Trophoblast cell (in vitro differentiated cells and primary cell): ENCODE measurements at regions not wholly inside any gene's neighbourhood (a gene's known extent, or its start where the extent isn't known, plus 50 kb on each side); places are given as distances from the start of the nearest gene placed in this dataset.

Source experiments
- DNase-seq, 2 donors: peaks; one replicate each; pipeline ENCODE4 v3.0.0-alpha.2; 2016
- H2AFZ ChIP-seq: 2 replicates; pipeline ENCODE4 v1.6.1; 2013; ENCODE audit warnings: low read length, moderate library complexity, mild to moderate bottlenecking; ENCODE audit not compliant: insufficient read depth, poor library complexity
- H2AK5ac ChIP-seq: 2 replicates; pipeline ENCODE4 v1.6.1; 2013; ENCODE audit warnings: mild to moderate bottlenecking, low read length
- H2BK120ac ChIP-seq: 2 replicates; pipeline ENCODE4 v1.6.1; 2013; ENCODE audit warnings: low read length, mild to moderate bottlenecking, moderate library complexity; ENCODE audit not compliant: insufficient read depth, poor library complexity
- H2BK12ac ChIP-seq: 2 replicates; pipeline ENCODE4 v1.6.1; 2013; ENCODE audit warnings: mild to moderate bottlenecking, low read length, moderate library complexity
- H2BK5ac ChIP-seq: 2 replicates; pipeline ENCODE4 v1.6.1; 2013; ENCODE audit warnings: low read length, low read depth, moderate library complexity, mild to moderate bottlenecking; ENCODE audit not compliant: poor library complexity
- H3K14ac ChIP-seq: 2 replicates; pipeline ENCODE4 v1.6.1; 2013; ENCODE audit warnings: mild to moderate bottlenecking, low read length
- H3K18ac ChIP-seq: 2 replicates; pipeline ENCODE4 v1.6.1; 2013; ENCODE audit warnings: mild to moderate bottlenecking, low read length
- H3K23ac ChIP-seq: 2 replicates; pipeline ENCODE4 v1.6.1; 2013; ENCODE audit warnings: low read length
- H3K27ac ChIP-seq: 2 replicates; pipeline ENCODE4 v1.5.1; 2013; ENCODE audit warnings: low read depth, mild to moderate bottlenecking, inconsistent platforms, low read length, moderate library complexity
- H3K27me3 ChIP-seq: 2 replicates; pipeline ENCODE4 v1.6.1; 2013; ENCODE audit warnings: inconsistent platforms, mild to moderate bottlenecking, low read length, moderate library complexity; ENCODE audit not compliant: insufficient read depth
- H3K36me3 ChIP-seq, 2 experiments: 1 replicate in 1 of 2; 2 replicates in 1 of 2; pipeline ENCODE4 v1.6.1; 2013; ENCODE audit warnings: low read length in 2 of 2, mild to moderate bottlenecking in 2 of 2, moderate library complexity in 1 of 2; ENCODE audit not compliant: insufficient read depth in 2 of 2, control insufficient read depth in 1 of 2
- H3K4ac ChIP-seq: 2 replicates; pipeline ENCODE4 v1.6.1; 2013; ENCODE audit warnings: low read depth, mild to moderate bottlenecking, low read length, moderate library complexity
- H3K4me1 ChIP-seq, 2 experiments: 1 replicate in 1 of 2; 2 replicates in 1 of 2; pipeline ENCODE4 v1.6.1; 2013; ENCODE audit warnings: low read length in 2 of 2, mild to moderate bottlenecking in 2 of 2, moderate library complexity in 1 of 2; ENCODE audit not compliant: insufficient read depth in 2 of 2, control insufficient read depth in 1 of 2
- H3K4me2 ChIP-seq: 2 replicates; pipeline ENCODE4 v1.6.1; 2013; ENCODE audit warnings: inconsistent platforms, mild to moderate bottlenecking, low read length, moderate library complexity
- H3K4me3 ChIP-seq: 2 replicates; pipeline ENCODE4 v1.5.1; 2013; ENCODE audit warnings: mild to moderate bottlenecking, low read depth, low read length, inconsistent platforms
- H3K79me1 ChIP-seq: one replicate; pipeline ENCODE4 v1.6.1; 2013; ENCODE audit warnings: low read length
- H3K79me2 ChIP-seq: 2 replicates; pipeline ENCODE4 v1.6.1; 2013; ENCODE audit warnings: low read length, mild to moderate bottlenecking; ENCODE audit not compliant: control insufficient read depth, insufficient read depth, poor library complexity
- H3K9ac ChIP-seq: 2 replicates; pipeline ENCODE4 v1.6.1; 2013; ENCODE audit warnings: mild to moderate bottlenecking, low read length
- H3K9me3 ChIP-seq: 2 replicates; pipeline ENCODE4 v1.6.1; 2013; ENCODE audit warnings: low read depth, mild to moderate bottlenecking, control low read depth, inconsistent platforms, low read length; ENCODE audit not compliant: insufficient read depth
- H4K12ac ChIP-seq: 2 replicates; pipeline ENCODE4 v1.6.1; 2013; ENCODE audit warnings: low read depth, mild to moderate bottlenecking, low read length, moderate library complexity
- H4K8ac ChIP-seq: 2 replicates; pipeline ENCODE4 v1.6.1; 2013; ENCODE audit warnings: low read depth, mild to moderate bottlenecking, low read length, moderate library complexity
- H4K91ac ChIP-seq: one replicate; pipeline ENCODE4 v1.6.1; 2013; ENCODE audit warnings: low read depth, mild to moderate bottlenecking, low read length, moderate library complexity
- WGBS: extraction: QIAGEN DNeasy Blood & Tissue Kit; methylation state at CpG from one replicate; pipeline ENCODE4 v1.1.7; 2013; ENCODE audit warnings: missing lambda C conversion rate; ENCODE audit not compliant: insufficient read length, insufficient coverage; ENCODE audit errors: extremely low coverage; 5-methylcytosine and 5-hydroxymethylcytosine counted together

DNA sequence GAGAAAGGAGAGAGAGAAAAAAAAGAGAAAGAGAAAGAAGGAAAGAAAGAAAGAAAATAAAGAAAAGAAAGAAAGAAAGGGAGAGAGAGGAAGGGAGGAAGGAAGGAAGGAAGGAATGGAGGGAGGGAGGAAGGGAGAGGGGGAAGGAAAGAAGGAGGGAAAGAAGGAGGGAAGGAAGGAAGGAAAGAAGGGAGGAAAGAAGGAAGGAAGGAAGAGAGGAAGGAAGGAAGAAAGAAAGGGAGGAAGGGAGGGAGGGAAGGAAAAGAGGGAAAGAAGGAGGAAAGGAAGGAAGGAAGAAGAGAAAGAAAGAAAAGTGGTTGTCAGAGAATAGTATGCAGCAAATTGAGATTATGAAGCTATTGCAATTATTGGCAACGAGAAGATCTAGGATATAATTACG is 49.9 kb upstream of the NIPBL start:
- H4K8ac ChIP-seq = no peak overlapping the region
- H3K18ac ChIP-seq = no peak overlapping the region
- no peak overlapping the region for H2AK5ac ChIP-seq
- no peaks in the 10 kb centered on the region for H3K4me1 ChIP-seq
- H3K79me2 ChIP-seq = no peaks in the 10 kb centered on the region
- H3K9ac ChIP-seq = no peak overlapping the region
- H2AFZ ChIP-seq = no peak overlapping the region
- no peak overlapping the region for H3K4me2 ChIP-seq
- H3K4ac ChIP-seq = no peak overlapping the region
- H3K9me3 ChIP-seq = no peaks in the 10 kb centered on the region
- H2BK5ac ChIP-seq = no peak overlapping the region
- no peak for DNase-seq
- no peak overlapping the region for H2BK12ac ChIP-seq
- H3K23ac ChIP-seq = no peak overlapping the region
- WGBS = no CpG with 5 or more reads among the region's 2 CpGs
- H3K36me3 ChIP-seq = no peaks in the 10 kb centered on the region
- H3K27ac ChIP-seq = no peak overlapping the region
- H3K4me3 ChIP-seq = no peak overlapping the region
- no peak overlapping the region for H3K14ac ChIP-seq
- H4K91ac ChIP-seq = no peak overlapping the region
- no peaks in the 10 kb centered on the region for H3K27me3 ChIP-seq
- no peaks in the 10 kb centered on the region for H3K79me1 ChIP-seq
- H2BK120ac ChIP-seq = no peak overlapping the region
- H4K12ac ChIP-seq = no peak overlapping the region
